T1000 (cell line): ENCODE measurements at regions not wholly inside any gene's neighbourhood (a gene's known extent, or its start where the extent isn't known, plus 50 kb on each side); places are given as distances from the start of the nearest gene placed in this dataset.

Experiments
- DNase-seq: peaks from one replicate; lab custom pipeline; 2025; ENCODE audit warnings: mixed read lengths; lab: John Stamatoyannopoulos, UW

GRCh38 chr18:29226213-29226612, 1049.3 kb upstream of the CDH2 start:
- DNase-seq = no peak

- no peak for DNase-seq
Observed at GRCh38 chr18:29225351-29225750, 1048.4 kb upstream of the CDH2 start.

- no peak for DNase-seq
Observed at GRCh38 chr18:29218091-29218490, 1041.2 kb upstream of the CDH2 start.

- DNase-seq = no peak
Observed at GRCh38 chr18:29217124-29217915, 1040.4 kb upstream of the CDH2 start.

- DNase-seq = no peak
Observed at GRCh38 chr18:29198834-29199233, 1021.9 kb upstream of the CDH2 start.

GRCh38 chr18:29196307-29196706, 1019.4 kb upstream of the CDH2 start:
- DNase-seq = no peak

GRCh38 chr18:29191263-29191662, 1014.3 kb upstream of the CDH2 start:
- no peak for DNase-seq

GRCh38 chr18:29188760-29189159, 1011.8 kb upstream of the CDH2 start:
- DNase-seq = no peak

- DNase-seq = no peak
Observed at GRCh38 chr18:29185801-29186200, 1008.9 kb upstream of the CDH2 start.

- no peak for DNase-seq
Observed at GRCh38 chr18:29184654-29185053, 1007.7 kb upstream of the CDH2 start.

- DNase-seq = no peak
Observed at GRCh38 chr18:29181151-29181901, 1004.4 kb upstream of the CDH2 start.

GRCh38 chr18:29176681-29177080, 999.8 kb upstream of the CDH2 start:
- DNase-seq = no peak

- DNase-seq = no peak
Observed at GRCh38 chr18:29174891-29175290, 998.0 kb upstream of the CDH2 start.

GRCh38 chr18:29172756-29173067, 995.8 kb upstream of the CDH2 start:
- DNase-seq = no peak

- DNase-seq = no peak
Observed at GRCh38 chr18:29171892-29172755, 995.2 kb upstream of the CDH2 start.

- no peak for DNase-seq
Observed at GRCh38 chr18:29169599-29169998, 992.7 kb upstream of the CDH2 start.

- DNase-seq = no peak
Observed at GRCh38 chr18:29164993-29165599, 988.2 kb upstream of the CDH2 start.

GRCh38 chr18:29164020-29164706, 987.2 kb upstream of the CDH2 start:
- DNase-seq = no peak

- DNase-seq = no peak
Observed at GRCh38 chr18:29163596-29163995, 986.7 kb upstream of the CDH2 start.

- no peak for DNase-seq
Observed at GRCh38 chr18:29161429-29161828, 984.5 kb upstream of the CDH2 start.

GRCh38 chr18:29160170-29160569, 983.2 kb upstream of the CDH2 start:
- DNase-seq = no peak

GRCh38 chr18:29157905-29158304, 981.0 kb upstream of the CDH2 start:
- DNase-seq = no peak
